H9 (cell line): ENCODE measurements at regions not wholly inside any gene's neighbourhood (a gene's known extent, or its start where the extent isn't known, plus 50 kb on each side); places are given as distances from the start of the nearest gene placed in this dataset.

Source experiments
- DNase-seq: peaks from one replicate; pipeline ENCODE4 v3.0.0-alpha.2; 2017
- H2AFZ ChIP-seq: one replicate; pipeline ENCODE4 v1.6.1; 2013; ENCODE audit warnings: mild to moderate bottlenecking, low read length, control low read depth, moderate library complexity
- H2AK5ac ChIP-seq: 2 replicates; pipeline ENCODE4 v1.6.1; 2013; ENCODE audit warnings: low read length, control low read depth, mixed read lengths; ENCODE audit not compliant: insufficient read length
- H2BK120ac ChIP-seq: one replicate; pipeline ENCODE4 v1.6.1; 2013; ENCODE audit warnings: low read depth, mild to moderate bottlenecking, low read length, control low read depth, inconsistent platforms; ENCODE audit not compliant: poor library complexity, severe bottlenecking
- H2BK12ac ChIP-seq: 2 replicates; pipeline ENCODE4 v1.6.1; 2013; ENCODE audit warnings: low read length, control low read depth, mixed read lengths, low read depth; ENCODE audit not compliant: insufficient read length
- H2BK15ac ChIP-seq: 2 replicates; pipeline ENCODE4 v1.6.1; 2013; ENCODE audit warnings: low read depth, low read length, control low read depth
- H2BK20ac ChIP-seq: one replicate; pipeline ENCODE4 v1.6.1; 2013; ENCODE audit warnings: low read depth, mild to moderate bottlenecking, low read length, control low read depth, inconsistent platforms; ENCODE audit not compliant: poor library complexity, severe bottlenecking
- H2BK5ac ChIP-seq: 2 replicates; pipeline ENCODE4 v1.6.1; 2013; ENCODE audit warnings: low read length, control low read depth, mixed read lengths; ENCODE audit not compliant: insufficient read length
- H3K14ac ChIP-seq: 2 replicates; pipeline ENCODE4 v1.6.1; 2013; ENCODE audit warnings: low read length, control low read depth; ENCODE audit not compliant: insufficient read depth
- H3K18ac ChIP-seq: 2 replicates; pipeline ENCODE4 v1.6.1; 2013; ENCODE audit warnings: low read depth, mild to moderate bottlenecking, mixed read lengths, low read length, control low read depth; ENCODE audit not compliant: insufficient read length
- H3K23ac ChIP-seq: 2 replicates; pipeline ENCODE4 v1.6.1; 2013; ENCODE audit warnings: low read length, control low read depth, mixed read lengths, low read depth; ENCODE audit not compliant: insufficient read length
- H3K23me2 ChIP-seq: 2 replicates; pipeline ENCODE4 v1.6.1; 2013; ENCODE audit warnings: low read depth, mild to moderate bottlenecking, mixed read lengths, low read length, control low read depth; ENCODE audit not compliant: insufficient read length, poor library complexity, severe bottlenecking
- H3K27ac ChIP-seq: 2 replicates; pipeline ENCODE4 v1.5.1; 2013; ENCODE audit warnings: low read length, control low read depth, mixed read lengths, low read depth; ENCODE audit not compliant: insufficient read length
- H3K27me3 ChIP-seq: 2 replicates; pipeline ENCODE4 v1.6.1; 2013; ENCODE audit warnings: low read length, control low read depth, inconsistent platforms; ENCODE audit not compliant: insufficient read depth
- H3K4ac ChIP-seq: 2 replicates; pipeline ENCODE4 v1.6.1; 2013; ENCODE audit warnings: low read depth, mild to moderate bottlenecking, control low read depth, inconsistent platforms, low read length, moderate library complexity
- H3K4me1 ChIP-seq: 2 replicates; pipeline ENCODE4 v1.6.1; 2013; ENCODE audit warnings: low read length, control low read depth, inconsistent platforms; ENCODE audit not compliant: insufficient read depth
- H3K4me2 ChIP-seq: 2 replicates; pipeline ENCODE4 v1.6.1; 2013; ENCODE audit warnings: low read length, control low read depth, mixed read lengths; ENCODE audit not compliant: insufficient read length, insufficient read depth
- H3K56ac ChIP-seq: 2 replicates; pipeline ENCODE4 v1.6.1; 2013; ENCODE audit warnings: low read depth, mild to moderate bottlenecking, mixed read lengths, low read length, control low read depth; ENCODE audit not compliant: insufficient read length
- H3K79me1 ChIP-seq: 2 replicates; pipeline ENCODE4 v1.6.1; 2013; ENCODE audit warnings: low read depth, mild to moderate bottlenecking, moderate library complexity, low read length, control low read depth, inconsistent platforms; ENCODE audit not compliant: insufficient read depth, poor library complexity, severe bottlenecking
- H3K79me2 ChIP-seq: 2 replicates; pipeline ENCODE4 v1.6.1; 2013; ENCODE audit warnings: low read length, control low read depth, inconsistent platforms; ENCODE audit not compliant: insufficient read depth
- H3K9ac ChIP-seq: 2 replicates; pipeline ENCODE4 v1.6.1; 2013; ENCODE audit warnings: low read length, control low read depth, mixed read lengths; ENCODE audit not compliant: insufficient read length; ENCODE audit errors: extremely low read depth
- H3K9me3 ChIP-seq: one replicate; pipeline ENCODE4 v1.6.1; 2013; ENCODE audit warnings: low read depth, low read length, inconsistent platforms; ENCODE audit not compliant: control insufficient read depth
- H3T11ph ChIP-seq: one replicate; pipeline ENCODE4 v1.6.1; 2013; ENCODE audit warnings: mild to moderate bottlenecking, low read length, control low read depth, inconsistent platforms
- H4K20me1 ChIP-seq: one replicate; pipeline ENCODE4 v1.6.1; 2013; ENCODE audit not compliant: control insufficient read depth, insufficient read length, insufficient read depth
- H4K5ac ChIP-seq: 2 replicates; pipeline ENCODE4 v1.6.1; 2013; ENCODE audit warnings: low read depth, mild to moderate bottlenecking, mixed read lengths, low read length, control low read depth; ENCODE audit not compliant: insufficient read length
- H4K8ac ChIP-seq: replicated peaks from 2 replicates; pipeline ENCODE4 v1.6.1; 2013; ENCODE audit warnings: low read length, control low read depth, mixed read lengths, low read depth; ENCODE audit not compliant: insufficient read length
- H4K91ac ChIP-seq: 2 replicates; pipeline ENCODE4 v1.6.1; 2013; ENCODE audit warnings: low read depth, mild to moderate bottlenecking, moderate library complexity, mixed read lengths, low read length, control low read depth; ENCODE audit not compliant: insufficient read length
- H3K27ac Mint-ChIP-seq, 3 experiments: 2 replicates in 2 of 3; 3 replicates in 1 of 3; pipeline ENCODE4 v1.8.0; 2020 to 2021; ENCODE audit warnings: mixed read lengths in 3 of 3, mild to moderate bottlenecking in 1 of 3, moderate library complexity in 1 of 3
- H3K27me3 Mint-ChIP-seq: 2 replicates; pipeline ENCODE4 v1.8.0; 2021; ENCODE audit warnings: low read depth, mild to moderate bottlenecking, moderate library complexity, mixed read lengths
- H3K36me3 Mint-ChIP-seq, 3 experiments: 2 replicates in 2 of 3; 3 replicates in 1 of 3; pipeline ENCODE4 v1.8.0; 2020 to 2021; ENCODE audit warnings: low read depth in 3 of 3, mixed read lengths in 3 of 3; ENCODE audit not compliant: insufficient read depth in 1 of 3
- H3K4me1 Mint-ChIP-seq, 2 experiments: 2 replicates each; pipeline ENCODE4 v1.8.0; 2020; ENCODE audit warnings: mixed read lengths in 2 of 2
- H3K4me3 Mint-ChIP-seq, 2 experiments: 2 replicates in 1 of 2; 3 replicates in 1 of 2; pipeline ENCODE4 v1.8.0; 2020 to 2021; ENCODE audit warnings: mild to moderate bottlenecking in 2 of 2, mixed read lengths in 2 of 2, moderate library complexity in 1 of 2
- H3K9me3 Mint-ChIP-seq, 2 experiments: 2 replicates in 1 of 2; 3 replicates in 1 of 2; pipeline ENCODE4 v1.8.0; 2020; ENCODE audit warnings: mild to moderate bottlenecking in 2 of 2, mixed read lengths in 2 of 2, moderate library complexity in 1 of 2
- CTCF ChIP-seq: fragments of 200-600 bp; sonication (generic); conservative IDR thresholded peaks from 3 replicates; pipeline ENCODE4 v1.8.0; 2021; ENCODE audit warnings: antibody characterized with exemption, mild to moderate bottlenecking
- WGBS: extraction: QIAGEN DNeasy Blood & Tissue Kit; methylation state at CpG from one replicate; pipeline ENCODE4 v1.1.7; 2013; ENCODE audit warnings: missing lambda C conversion rate, low lambda C conversion rate, mixed read lengths; ENCODE audit not compliant: insufficient read length; ENCODE audit errors: extremely low coverage; 5-methylcytosine and 5-hydroxymethylcytosine counted together

- no peak overlapping the region for H3K9ac ChIP-seq
- no peaks in the 10 kb centered on the region for H3K27me3 ChIP-seq
- H3K9me3 ChIP-seq, result no peaks in the 10 kb centered on the region
- no peak overlapping the region for H2BK5ac ChIP-seq
- no peaks in the 10 kb centered on the region for H3K79me2 ChIP-seq
- Mint-ChIP-seq H3K36me3 (peaks cover 6 to 38% (median 24%) of the 10 kb centered on the region in 3 experiments; a peak in 6 of 7 replicates), H3K27me3 (no peaks in the 10 kb centered on the region), H3K27ac (no peak overlapping the region), H3K9me3 (peaks cover 35 to 44% of the 10 kb centered on the region in 2 experiments), H3K4me3 (no peak overlapping the region), H3K4me1 (peaks cover 9 to 10% of the 10 kb centered on the region in 2 experiments)
- no peak overlapping the region for H3T11ph ChIP-seq
- H3K4me1 ChIP-seq, result no peaks in the 10 kb centered on the region
- no peak overlapping the region for H3K14ac ChIP-seq
- H2AK5ac ChIP-seq, result no peak overlapping the region
- no peak overlapping the region for H3K18ac ChIP-seq
- no peak overlapping the region for H2BK12ac ChIP-seq
- no peak overlapping the region for H3K56ac ChIP-seq
- no CpG with 5 or more reads among the region's 4 CpGs for WGBS
- H2AFZ ChIP-seq, result no peak overlapping the region
- no peak overlapping the region for H2BK120ac ChIP-seq
- H4K8ac ChIP-seq, result no peak overlapping the region
- H2BK20ac ChIP-seq, result no peak overlapping the region
- H4K20me1 ChIP-seq, result no peaks in the 10 kb centered on the region
- H4K91ac ChIP-seq, result no peak overlapping the region
- H3K4ac ChIP-seq, result no peak overlapping the region
- H4K5ac ChIP-seq, result no peak overlapping the region
- H3K23ac ChIP-seq, result no peak overlapping the region
- H2BK15ac ChIP-seq, result no peak overlapping the region
- no peak overlapping the region for H3K4me2 ChIP-seq
- no peak for DNase-seq
- no peak overlapping the region for H3K27ac ChIP-seq
- H3K79me1 ChIP-seq, result no peaks in the 10 kb centered on the region
- TF ChIP-seq CTCF, result no peak
- H3K23me2 ChIP-seq, result no peaks in the 10 kb centered on the region
Observed at GRCh38 chr12:58030566-58031279, 89.4 kb downstream of the ATP23 start.
